Stomach (tissue), 4 donors: ENCODE measurements at regions not wholly inside any gene's neighbourhood (a gene's known extent, or its start where the extent isn't known, plus 50 kb on each side); places are given as distances from the start of the nearest gene placed in this dataset.

Experiments used
- EP300 ChIP-seq: sonication (generic); formaldehyde crosslinking; IDR thresholded peaks from one replicate; pipeline ENCODE4 v1.6.1; 2017; ENCODE audit warnings: antibody characterized with exemption
- POLR2A ChIP-seq, 4 donors: fragments of 450-650 bp; IDR thresholded peaks; one replicate each; pipeline ENCODE4 v1.6.1; 2016; ENCODE audit warnings: antibody characterized with exemption in 4 of 4, control low read depth in 2 of 4, mild to moderate bottlenecking in 1 of 4, moderate library complexity in 1 of 4
- POLR2AphosphoS5 ChIP-seq, 3 donors: sonication (generic); formaldehyde crosslinking; IDR thresholded peaks; one replicate each; pipeline ENCODE4 v1.6.1; 2016; ENCODE audit warnings: antibody characterized with exemption in 3 of 3
- TF ChIP-seq, protein P1 (sequence below), 7 experiments: fragments of 450-650 bp in 4 of 7; fragments of 200-600 bp in 3 of 7; sonication (generic) in 3 of 7; IDR thresholded peaks; one replicate each; pipeline ENCODE4 v1.5.1; 2016 to 2019; ENCODE audit warnings: antibody characterized with exemption in 7 of 7, control low read depth in 2 of 7, mild to moderate bottlenecking in 1 of 7

DNA sequence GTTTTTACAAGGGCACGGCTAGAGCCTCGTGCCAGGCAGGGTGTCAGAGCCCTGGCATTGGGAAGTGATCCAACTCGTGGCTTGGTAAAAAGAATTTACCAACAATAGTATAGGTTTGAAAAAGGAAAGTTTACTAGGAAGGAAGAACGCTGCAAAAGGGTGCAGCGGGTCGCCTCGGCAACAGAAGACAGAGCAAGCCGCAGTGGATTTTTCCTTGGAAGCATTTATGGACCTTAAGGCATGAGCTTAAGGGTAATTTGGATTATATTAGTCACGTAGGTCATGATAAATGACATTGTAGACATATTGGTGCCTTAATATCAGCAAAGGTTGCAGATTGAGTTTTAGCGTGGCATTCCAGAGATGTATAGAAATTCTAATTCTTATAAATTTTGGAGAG is 163.4 kb upstream of the PPP2R3A start:
- TF ChIP-seq, protein P1, sequence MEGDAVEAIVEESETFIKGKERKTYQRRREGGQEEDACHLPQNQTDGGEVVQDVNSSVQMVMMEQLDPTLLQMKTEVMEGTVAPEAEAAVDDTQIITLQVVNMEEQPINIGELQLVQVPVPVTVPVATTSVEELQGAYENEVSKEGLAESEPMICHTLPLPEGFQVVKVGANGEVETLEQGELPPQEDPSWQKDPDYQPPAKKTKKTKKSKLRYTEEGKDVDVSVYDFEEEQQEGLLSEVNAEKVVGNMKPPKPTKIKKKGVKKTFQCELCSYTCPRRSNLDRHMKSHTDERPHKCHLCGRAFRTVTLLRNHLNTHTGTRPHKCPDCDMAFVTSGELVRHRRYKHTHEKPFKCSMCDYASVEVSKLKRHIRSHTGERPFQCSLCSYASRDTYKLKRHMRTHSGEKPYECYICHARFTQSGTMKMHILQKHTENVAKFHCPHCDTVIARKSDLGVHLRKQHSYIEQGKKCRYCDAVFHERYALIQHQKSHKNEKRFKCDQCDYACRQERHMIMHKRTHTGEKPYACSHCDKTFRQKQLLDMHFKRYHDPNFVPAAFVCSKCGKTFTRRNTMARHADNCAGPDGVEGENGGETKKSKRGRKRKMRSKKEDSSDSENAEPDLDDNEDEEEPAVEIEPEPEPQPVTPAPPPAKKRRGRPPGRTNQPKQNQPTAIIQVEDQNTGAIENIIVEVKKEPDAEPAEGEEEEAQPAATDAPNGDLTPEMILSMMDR (IDR thresholded peaks at IDR 0.05), result no peak
- TF ChIP-seq POLR2AphosphoS5 (IDR thresholded peaks at IDR 0.05) (no peak), POLR2A (IDR thresholded peaks at IDR 0.05) (no peak), EP300 (no peak)
